B cell (primary cell): ENCODE measurements at regions not wholly inside any gene's neighbourhood (a gene's known extent, or its start where the extent isn't known, plus 50 kb on each side); places are given as distances from the start of the nearest gene placed in this dataset.

ENCODE experiments used
- ATAC-seq: fragments of 200-7000 bp; cut with Tn5 transposase; one replicate; pipeline ENCODE4 v1.10.0; 2021; ENCODE audit warnings: low read depth, mild to moderate bottlenecking, moderate number of reproducible peaks, moderate library complexity
- CTCF ChIA-PET: fragments of 350-600 bp; sonication (Branson Sonifier 250); formaldehyde crosslinking; loops from one replicate; lab custom pipeline; 2021; ENCODE audit warnings: antibody characterized with exemption, inconsistent platforms; lab: Charles Lee
- POLR2A ChIA-PET: fragments of 350-600 bp; sonication (Branson Sonifier 250); formaldehyde crosslinking; loops from one replicate; lab custom pipeline; 2021; ENCODE audit warnings: antibody characterized with exemption; lab: Charles Lee
- DNase-seq: peaks from one replicate; pipeline ENCODE4 v3.0.0; 2013
- H2AFZ ChIP-seq: 2 replicates; pipeline ENCODE4 v1.6.1; 2012; ENCODE audit warnings: mild to moderate bottlenecking, low read depth, low read length; ENCODE audit not compliant: insufficient read depth, poor library complexity, severe bottlenecking
- H3K27ac ChIP-seq, 2 donors: 1 replicate in 1 of 2; 2 replicates in 1 of 2; pipeline ENCODE4 v1.5.1; 2012 to 2013; ENCODE audit warnings: low read length in 2 of 2, mild to moderate bottlenecking in 2 of 2, moderate library complexity in 1 of 2
- H3K27me3 ChIP-seq, 4 experiments: fragments of 200-600 bp in 1 of 4; sonication (generic) in 1 of 4; replicated peaks in 1 of 4; 1 replicate in 2 of 4; 2 replicates in 2 of 4; pipeline versions ENCODE4 v1.6.1 to v1.7.0; 2013 to 2016; ENCODE audit warnings: low read length in 3 of 4, mild to moderate bottlenecking in 2 of 4, mixed read lengths in 1 of 4, moderate library complexity in 1 of 4; ENCODE audit not compliant: insufficient read depth in 4 of 4, control insufficient read depth in 3 of 4; ENCODE audit errors: control extremely low read depth in 1 of 4
- H3K36me3 ChIP-seq, 2 experiments: replicated peaks in 1 of 2; 1 replicate in 1 of 2; 2 replicates in 1 of 2; pipeline versions ENCODE4 v1.6.1 to v1.7.1; 2013; ENCODE audit warnings: low read length in 1 of 2; ENCODE audit not compliant: insufficient read depth in 2 of 2, control insufficient read depth in 1 of 2; ENCODE audit errors: control extremely low read depth in 1 of 2, extremely low read depth in 1 of 2
- H3K4me1 ChIP-seq, 2 donors: fragments of 200-600 bp in 1 of 2; sonication (generic) in 1 of 2; 1 replicate in 1 of 2; 2 replicates in 1 of 2; pipeline versions ENCODE4 v1.5.1 to v1.6.1; 2013 to 2017; ENCODE audit warnings: low read length in 2 of 2; ENCODE audit not compliant: control insufficient read depth in 2 of 2, insufficient read depth in 2 of 2
- H3K4me2 ChIP-seq: replicated peaks from 2 replicates; pipeline ENCODE3; 2012; ENCODE audit warnings: mild to moderate bottlenecking, low read depth, low read length; ENCODE audit not compliant: poor library complexity, severe bottlenecking
- H3K4me3 ChIP-seq, 5 experiments: fragments of 200-600 bp in 1 of 5; sonication (generic) in 1 of 5; 1 replicate in 3 of 5; 2 replicates in 2 of 5; pipeline versions ENCODE4 v1.5.1 to v1.7.0; 2011 to 2016; ENCODE audit warnings: low read length in 4 of 5, mild to moderate bottlenecking in 4 of 5, low read depth in 2 of 5, control low read depth in 1 of 5, moderate library complexity in 1 of 5; ENCODE audit not compliant: insufficient read depth in 1 of 5; ENCODE audit errors: control extremely low read depth in 1 of 5, extremely low read depth in 1 of 5
- H3K79me2 ChIP-seq: fragments of 200-600 bp; sonication (generic); one replicate; pipeline ENCODE4 v1.6.0; 2016; ENCODE audit warnings: low read length; ENCODE audit not compliant: control insufficient read depth, insufficient read depth
- H3K9ac ChIP-seq: fragments of 200-600 bp; sonication (generic); 2 replicates; pipeline ENCODE4 v1.6.1; 2017; ENCODE audit warnings: mild to moderate bottlenecking, low read length, moderate library complexity
- H3K9me3 ChIP-seq, 3 donors: one replicate each; pipeline versions ENCODE4 v1.6.1 to v1.7.1; 2013; ENCODE audit warnings: low read length in 2 of 3; ENCODE audit not compliant: control insufficient read depth in 2 of 3, insufficient read depth in 1 of 3; ENCODE audit errors: control extremely low read depth in 1 of 3
- H4K20me1 ChIP-seq: 2 replicates; pipeline ENCODE4 v1.6.0; 2012; ENCODE audit warnings: mild to moderate bottlenecking, low read length; ENCODE audit not compliant: insufficient read depth, control insufficient read depth, poor library complexity, severe bottlenecking
- H3K27ac Mint-ChIP-seq: one replicate; pipeline ENCODE4 v1.8.0; 2021; ENCODE audit warnings: mixed read lengths
- H3K27me3 Mint-ChIP-seq: one replicate; pipeline ENCODE4 v1.8.0; 2021; ENCODE audit warnings: mixed read lengths
- H3K4me1 Mint-ChIP-seq: one replicate; pipeline ENCODE4 v1.8.0; 2021; ENCODE audit warnings: mixed read lengths
- H3K4me3 Mint-ChIP-seq: one replicate; pipeline ENCODE4 v1.8.0; 2021; ENCODE audit warnings: mixed read lengths
- H3K9me3 Mint-ChIP-seq: one replicate; pipeline ENCODE4 v1.8.0; 2022; ENCODE audit warnings: mixed read lengths; ENCODE audit not compliant: insufficient read depth
- CTCF ChIP-seq: fragments of 200-600 bp; IDR thresholded peaks from one replicate; pipeline ENCODE4 v1.8.0; 2022; ENCODE audit warnings: antibody characterized with exemption, mild to moderate bottlenecking
- EZH2 ChIP-seq: IDR thresholded peaks from 2 replicates; pipeline ENCODE4 v1.6.1; 2012; ENCODE audit warnings: borderline replicate concordance, low read depth, mild to moderate bottlenecking, moderate library complexity, low read length; ENCODE audit not compliant: insufficient read depth, poor library complexity, severe bottlenecking
- WGBS: methylation state at CpG from one replicate; pipeline ENCODE4 v1.1.5; 2013; ENCODE audit warnings: missing lambda C conversion rate; ENCODE audit not compliant: insufficient coverage; 5-methylcytosine and 5-hydroxymethylcytosine counted together
- intact Hi-C: fragments of 100-400 bp; cut with micrococcal nuclease; formaldehyde crosslinking; loops from one replicate; pipeline ENCODE4 v1.10.0; 2022

- Histone ChIP-seq H3K4me2 (no peak overlapping the region), H3K9me3 (no peaks in the 10 kb centered on the region), H3K27me3 (no peaks in the 10 kb centered on the region), H3K79me2 (no peaks in the 10 kb centered on the region), H3K4me1 (no peaks in the 10 kb centered on the region), H4K20me1 (no peaks in the 10 kb centered on the region), H2AFZ (no peak overlapping the region), H3K9ac (no peak overlapping the region), H3K27ac (no peak overlapping the region), H3K36me3 (no peaks in the 10 kb centered on the region), H3K4me3 (no peak overlapping the region)
- Mint-ChIP-seq H3K9me3 (no peaks in the 10 kb centered on the region), H3K27ac (no peak overlapping the region), H3K27me3 (no peaks in the 10 kb centered on the region), H3K4me1 (no peaks in the 10 kb centered on the region), H3K4me3 (no peak overlapping the region)
- WGBS = no CpG with 5 or more reads among the region's 3 CpGs
- POLR2A ChIA-PET = no interaction called here
- no peak for DNase-seq
- CTCF ChIA-PET = no interaction called here
- ATAC-seq = no peak
- TF ChIP-seq EZH2 (no peak), CTCF (no peak)
- intact Hi-C loops = no loop called here
Measured at GRCh38 chr9:118569148-118569547, 800.1 kb downstream of the BRINP1 start.

DNA sequence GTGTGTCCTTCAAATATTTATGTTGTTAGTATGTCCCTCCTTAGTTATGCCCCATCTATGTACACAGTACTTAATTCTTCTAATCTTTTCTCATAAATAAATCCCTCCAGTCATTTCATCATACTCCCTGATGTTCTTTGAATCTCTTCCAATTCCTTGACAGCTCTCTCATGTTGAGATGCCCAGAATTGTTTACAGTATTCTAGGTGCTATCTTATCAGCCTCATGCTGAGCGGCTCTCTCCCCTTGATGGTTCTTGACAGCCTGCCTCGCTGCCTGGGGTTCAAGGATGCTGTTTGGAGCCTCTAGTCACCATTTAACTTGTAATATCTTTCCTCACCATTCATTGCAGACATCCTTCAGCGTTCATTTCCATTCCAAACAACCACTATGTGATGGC, 799.2 kb downstream of the BRINP1 start:
- H3K79me2 ChIP-seq = no peaks in the 10 kb centered on the region
- no peak overlapping the region for H2AFZ ChIP-seq
- ChIA-PET POLR2A (no interaction called here), CTCF (no interaction called here)
- no peaks in the 10 kb centered on the region for H4K20me1 ChIP-seq
- no peak overlapping the region for H3K27ac ChIP-seq
- ATAC-seq (no peak), DNase-seq (no peak)
- no peaks in the 10 kb centered on the region for H3K4me1 ChIP-seq
- no peak overlapping the region for H3K4me3 Mint-ChIP-seq
- TF ChIP-seq CTCF (no peak), EZH2 (no peak)
- H3K4me3 ChIP-seq = no peak overlapping the region
- no peaks in the 10 kb centered on the region for H3K27me3 ChIP-seq
- no peaks in the 10 kb centered on the region for H3K36me3 ChIP-seq
- WGBS = 79% methylated on average over 2 of the region's 3 CpGs
- no peak overlapping the region for H3K4me2 ChIP-seq
- H3K9me3 ChIP-seq = no peaks in the 10 kb centered on the region
- intact Hi-C loops = no loop called here
- no peak overlapping the region for H3K27ac Mint-ChIP-seq
- no peak overlapping the region for H3K9ac ChIP-seq
- H3K9me3 Mint-ChIP-seq = no peaks in the 10 kb centered on the region
- no peaks in the 10 kb centered on the region for H3K4me1 Mint-ChIP-seq
- no peaks in the 10 kb centered on the region for H3K27me3 Mint-ChIP-seq
